ENCODE measurements at regions not wholly inside any gene's neighbourhood (a gene's known extent, or its start where the extent isn't known, plus 50 kb on each side); places are given as distances from the start of the nearest gene placed in this dataset.

DNA sequence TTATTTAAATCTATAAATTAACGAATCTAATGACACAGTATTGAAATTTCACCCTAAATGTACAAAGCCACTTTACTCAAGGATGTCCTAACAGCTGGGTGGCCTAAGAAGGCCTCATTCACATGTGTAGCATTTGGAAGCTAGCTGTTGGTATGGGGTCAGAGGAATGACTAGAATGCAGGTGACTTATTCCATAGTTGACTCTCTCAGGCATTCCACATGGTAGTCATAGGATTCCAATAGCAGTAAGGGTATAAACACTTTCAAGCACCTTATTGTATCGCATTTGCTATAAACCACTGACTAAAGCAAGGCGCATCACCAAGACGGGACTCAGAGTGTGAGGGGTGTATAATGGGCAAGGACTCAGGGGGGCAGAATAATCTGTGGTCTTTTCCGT, 294.8 kb upstream of the EPHA3 start:
- no peak overlapping the region; the same call in 1 of the 2 replicates for H3K27ac Mint-ChIP-seq
- TF ChIP-seq, protein P1, sequence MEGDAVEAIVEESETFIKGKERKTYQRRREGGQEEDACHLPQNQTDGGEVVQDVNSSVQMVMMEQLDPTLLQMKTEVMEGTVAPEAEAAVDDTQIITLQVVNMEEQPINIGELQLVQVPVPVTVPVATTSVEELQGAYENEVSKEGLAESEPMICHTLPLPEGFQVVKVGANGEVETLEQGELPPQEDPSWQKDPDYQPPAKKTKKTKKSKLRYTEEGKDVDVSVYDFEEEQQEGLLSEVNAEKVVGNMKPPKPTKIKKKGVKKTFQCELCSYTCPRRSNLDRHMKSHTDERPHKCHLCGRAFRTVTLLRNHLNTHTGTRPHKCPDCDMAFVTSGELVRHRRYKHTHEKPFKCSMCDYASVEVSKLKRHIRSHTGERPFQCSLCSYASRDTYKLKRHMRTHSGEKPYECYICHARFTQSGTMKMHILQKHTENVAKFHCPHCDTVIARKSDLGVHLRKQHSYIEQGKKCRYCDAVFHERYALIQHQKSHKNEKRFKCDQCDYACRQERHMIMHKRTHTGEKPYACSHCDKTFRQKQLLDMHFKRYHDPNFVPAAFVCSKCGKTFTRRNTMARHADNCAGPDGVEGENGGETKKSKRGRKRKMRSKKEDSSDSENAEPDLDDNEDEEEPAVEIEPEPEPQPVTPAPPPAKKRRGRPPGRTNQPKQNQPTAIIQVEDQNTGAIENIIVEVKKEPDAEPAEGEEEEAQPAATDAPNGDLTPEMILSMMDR (conservative IDR thresholded peaks at IDR 0.05; ENCODE audit: low read depth in 2 of 2): no peak
- TF ChIP-seq JUNB (IDR thresholded peaks at IDR 0.05; ENCODE audit: unreplicated experiment) (no peak), EZH2 (IDR thresholded peaks at IDR 0.05; ENCODE audit: low read depth, unreplicated experiment) (no peak), STAT1 (IDR thresholded peaks at IDR 0.05; ENCODE audit: unreplicated experiment) (no peak), CREB1 (CRISPR knock-in tag; IDR thresholded peaks at IDR 0.05; ENCODE audit: low read depth) (no peak), POLR2AphosphoS5 (IDR thresholded peaks at IDR 0.05; ENCODE audit: low read depth) (no peak), ZNF114 (CRISPR knock-in tag; IDR thresholded peaks at IDR 0.05) (no peak), ZNF331 (CRISPR knock-in tag; IDR thresholded peaks at IDR 0.05; ENCODE audit: low read depth) (no peak), EZH2phosphoT487 (IDR thresholded peaks at IDR 0.05; ENCODE audit: unreplicated experiment) (no peak), NANOG (IDR thresholded peaks at IDR 0.05; ENCODE audit: borderline replicate concordance) (no peak)
- TF ChIP-seq, protein P2, sequence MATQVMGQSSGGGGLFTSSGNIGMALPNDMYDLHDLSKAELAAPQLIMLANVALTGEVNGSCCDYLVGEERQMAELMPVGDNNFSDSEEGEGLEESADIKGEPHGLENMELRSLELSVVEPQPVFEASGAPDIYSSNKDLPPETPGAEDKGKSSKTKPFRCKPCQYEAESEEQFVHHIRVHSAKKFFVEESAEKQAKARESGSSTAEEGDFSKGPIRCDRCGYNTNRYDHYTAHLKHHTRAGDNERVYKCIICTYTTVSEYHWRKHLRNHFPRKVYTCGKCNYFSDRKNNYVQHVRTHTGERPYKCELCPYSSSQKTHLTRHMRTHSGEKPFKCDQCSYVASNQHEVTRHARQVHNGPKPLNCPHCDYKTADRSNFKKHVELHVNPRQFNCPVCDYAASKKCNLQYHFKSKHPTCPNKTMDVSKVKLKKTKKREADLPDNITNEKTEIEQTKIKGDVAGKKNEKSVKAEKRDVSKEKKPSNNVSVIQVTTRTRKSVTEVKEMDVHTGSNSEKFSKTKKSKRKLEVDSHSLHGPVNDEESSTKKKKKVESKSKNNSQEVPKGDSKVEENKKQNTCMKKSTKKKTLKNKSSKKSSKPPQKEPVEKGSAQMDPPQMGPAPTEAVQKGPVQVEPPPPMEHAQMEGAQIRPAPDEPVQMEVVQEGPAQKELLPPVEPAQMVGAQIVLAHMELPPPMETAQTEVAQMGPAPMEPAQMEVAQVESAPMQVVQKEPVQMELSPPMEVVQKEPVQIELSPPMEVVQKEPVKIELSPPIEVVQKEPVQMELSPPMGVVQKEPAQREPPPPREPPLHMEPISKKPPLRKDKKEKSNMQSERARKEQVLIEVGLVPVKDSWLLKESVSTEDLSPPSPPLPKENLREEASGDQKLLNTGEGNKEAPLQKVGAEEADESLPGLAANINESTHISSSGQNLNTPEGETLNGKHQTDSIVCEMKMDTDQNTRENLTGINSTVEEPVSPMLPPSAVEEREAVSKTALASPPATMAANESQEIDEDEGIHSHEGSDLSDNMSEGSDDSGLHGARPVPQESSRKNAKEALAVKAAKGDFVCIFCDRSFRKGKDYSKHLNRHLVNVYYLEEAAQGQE (IDR thresholded peaks at IDR 0.05; ENCODE audit: unreplicated experiment): no peak
- TF ChIP-seq, protein P3, sequence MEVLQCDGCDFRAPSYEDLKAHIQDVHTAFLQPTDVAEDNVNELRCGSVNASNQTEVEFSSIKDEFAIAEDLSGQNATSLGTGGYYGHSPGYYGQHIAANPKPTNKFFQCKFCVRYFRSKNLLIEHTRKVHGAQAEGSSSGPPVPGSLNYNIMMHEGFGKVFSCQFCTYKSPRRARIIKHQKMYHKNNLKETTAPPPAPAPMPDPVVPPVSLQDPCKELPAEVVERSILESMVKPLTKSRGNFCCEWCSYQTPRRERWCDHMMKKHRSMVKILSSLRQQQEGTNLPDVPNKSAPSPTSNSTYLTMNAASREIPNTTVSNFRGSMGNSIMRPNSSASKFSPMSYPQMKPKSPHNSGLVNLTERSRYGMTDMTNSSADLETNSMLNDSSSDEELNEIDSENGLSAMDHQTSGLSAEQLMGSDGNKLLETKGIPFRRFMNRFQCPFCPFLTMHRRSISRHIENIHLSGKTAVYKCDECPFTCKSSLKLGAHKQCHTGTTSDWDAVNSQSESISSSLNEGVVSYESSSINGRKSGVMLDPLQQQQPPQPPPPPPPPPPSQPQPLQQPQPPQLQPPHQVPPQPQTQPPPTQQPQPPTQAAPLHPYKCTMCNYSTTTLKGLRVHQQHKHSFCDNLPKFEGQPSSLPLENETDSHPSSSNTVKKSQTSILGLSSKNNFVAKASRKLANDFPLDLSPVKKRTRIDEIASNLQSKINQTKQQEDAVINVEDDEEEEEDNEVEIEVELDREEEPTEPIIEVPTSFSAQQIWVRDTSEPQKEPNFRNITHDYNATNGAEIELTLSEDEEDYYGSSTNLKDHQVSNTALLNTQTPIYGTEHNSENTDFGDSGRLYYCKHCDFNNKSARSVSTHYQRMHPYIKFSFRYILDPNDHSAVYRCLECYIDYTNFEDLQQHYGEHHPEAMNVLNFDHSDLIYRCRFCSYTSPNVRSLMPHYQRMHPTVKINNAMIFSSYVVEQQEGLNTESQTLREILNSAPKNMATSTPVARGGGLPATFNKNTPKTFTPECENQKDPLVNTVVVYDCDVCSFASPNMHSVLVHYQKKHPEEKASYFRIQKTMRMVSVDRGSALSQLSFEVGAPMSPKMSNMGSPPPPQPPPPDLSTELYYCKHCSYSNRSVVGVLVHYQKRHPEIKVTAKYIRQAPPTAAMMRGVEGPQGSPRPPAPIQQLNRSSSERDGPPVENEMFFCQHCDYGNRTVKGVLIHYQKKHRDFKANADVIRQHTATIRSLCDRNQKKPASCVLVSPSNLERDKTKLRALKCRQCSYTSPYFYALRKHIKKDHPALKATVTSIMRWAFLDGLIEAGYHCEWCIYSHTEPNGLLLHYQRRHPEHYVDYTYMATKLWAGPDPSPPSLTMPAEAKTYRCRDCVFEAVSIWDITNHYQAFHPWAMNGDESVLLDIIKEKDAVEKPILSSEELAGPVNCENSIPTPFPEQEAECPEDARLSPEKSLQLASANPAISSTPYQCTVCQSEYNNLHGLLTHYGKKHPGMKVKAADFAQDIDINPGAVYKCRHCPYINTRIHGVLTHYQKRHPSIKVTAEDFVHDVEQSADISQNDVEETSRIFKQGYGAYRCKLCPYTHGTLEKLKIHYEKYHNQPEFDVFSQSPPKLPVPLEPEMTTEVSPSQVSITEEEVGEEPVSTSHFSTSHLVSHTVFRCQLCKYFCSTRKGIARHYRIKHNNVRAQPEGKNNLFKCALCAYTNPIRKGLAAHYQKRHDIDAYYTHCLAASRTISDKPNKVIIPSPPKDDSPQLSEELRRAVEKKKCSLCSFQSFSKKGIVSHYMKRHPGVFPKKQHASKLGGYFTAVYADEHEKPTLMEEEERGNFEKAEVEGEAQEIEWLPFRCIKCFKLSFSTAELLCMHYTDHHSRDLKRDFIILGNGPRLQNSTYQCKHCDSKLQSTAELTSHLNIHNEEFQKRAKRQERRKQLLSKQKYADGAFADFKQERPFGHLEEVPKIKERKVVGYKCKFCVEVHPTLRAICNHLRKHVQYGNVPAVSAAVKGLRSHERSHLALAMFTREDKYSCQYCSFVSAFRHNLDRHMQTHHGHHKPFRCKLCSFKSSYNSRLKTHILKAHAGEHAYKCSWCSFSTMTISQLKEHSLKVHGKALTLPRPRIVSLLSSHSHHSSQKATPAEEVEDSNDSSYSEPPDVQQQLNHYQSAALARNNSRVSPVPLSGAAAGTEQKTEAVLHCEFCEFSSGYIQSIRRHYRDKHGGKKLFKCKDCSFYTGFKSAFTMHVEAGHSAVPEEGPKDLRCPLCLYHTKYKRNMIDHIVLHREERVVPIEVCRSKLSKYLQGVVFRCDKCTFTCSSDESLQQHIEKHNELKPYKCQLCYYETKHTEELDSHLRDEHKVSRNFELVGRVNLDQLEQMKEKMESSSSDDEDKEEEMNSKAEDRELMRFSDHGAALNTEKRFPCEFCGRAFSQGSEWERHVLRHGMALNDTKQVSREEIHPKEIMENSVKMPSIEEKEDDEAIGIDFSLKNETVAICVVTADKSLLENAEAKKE (CRISPR knock-in tag; IDR thresholded peaks at IDR 0.05): no peak
- TF ChIP-seq, protein P4, sequence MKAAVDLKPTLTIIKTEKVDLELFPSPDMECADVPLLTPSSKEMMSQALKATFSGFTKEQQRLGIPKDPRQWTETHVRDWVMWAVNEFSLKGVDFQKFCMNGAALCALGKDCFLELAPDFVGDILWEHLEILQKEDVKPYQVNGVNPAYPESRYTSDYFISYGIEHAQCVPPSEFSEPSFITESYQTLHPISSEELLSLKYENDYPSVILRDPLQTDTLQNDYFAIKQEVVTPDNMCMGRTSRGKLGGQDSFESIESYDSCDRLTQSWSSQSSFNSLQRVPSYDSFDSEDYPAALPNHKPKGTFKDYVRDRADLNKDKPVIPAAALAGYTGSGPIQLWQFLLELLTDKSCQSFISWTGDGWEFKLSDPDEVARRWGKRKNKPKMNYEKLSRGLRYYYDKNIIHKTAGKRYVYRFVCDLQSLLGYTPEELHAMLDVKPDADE (IDR thresholded peaks at IDR 0.05): no peak

More for the DNA sequence above, 294.8 kb upstream of the EPHA3 start:
- Histone ChIP-seq H3K36me3 (ENCODE audit: insufficient read depth) (no peaks in the 10 kb centered on the region), H3K4me3 (no peak overlapping the region), H3K27me3 (ENCODE audit: insufficient read depth) (no peaks in the 10 kb centered on the region), H3K27ac (ENCODE audit: low read depth) (no peak overlapping the region), H3K4me1 (ENCODE audit: insufficient read depth) (no peaks in the 10 kb centered on the region), H3K79me2 (replicated peaks; ENCODE audit: insufficient read depth) (no peaks in the 10 kb centered on the region), H3K4me2 (no peak overlapping the region), H2AFZ (no peak overlapping the region), H4K20me1 (replicated peaks; ENCODE audit: insufficient read depth) (no peaks in the 10 kb centered on the region), H3K9me2 (ENCODE audit: insufficient read depth) (no peaks in the 10 kb centered on the region), H3F3A (replicated peaks; ENCODE audit: low read depth) (no peaks in the 10 kb centered on the region)
- DNase-seq (ENCODE audit: low spot score) (peak; percentile 19), ATAC-seq (no peak)
- Mint-ChIP-seq H3K27me3 (ENCODE audit: insufficient read depth, low read depth, poor library complexity) (no peaks in the 10 kb centered on the region), H3K4me3 (no peak overlapping the region), H3K9me3 (no peaks in the 10 kb centered on the region), H3K36me3 (ENCODE audit: low read depth) (no peaks in the 10 kb centered on the region), H3K4me1 (no peaks in the 10 kb centered on the region; the same call in 2 of the 3 replicates)

All from GM23338 (cell line).